ENCODE measurements at regions not wholly inside any gene's neighbourhood (a gene's known extent, or its start where the extent isn't known, plus 50 kb on each side); places are given as distances from the start of the nearest gene placed in this dataset.

GRCh38 chr5:103915081-103915480 is 352.5 kb upstream of the NUDT12 start:
- no peaks in the 10 kb centered on the region for H4K20me1 ChIP-seq (ENCODE audit: insufficient read depth, poor library complexity, severe bottlenecking)

GRCh38 chr5:103910786-103911185 is 348.2 kb upstream of the NUDT12 start:
- Histone ChIP-seq H3K9me3 (ENCODE audit: low read depth) (no peaks in the 10 kb centered on the region), H3K4me1 (ENCODE audit: insufficient read depth) (no peaks in the 10 kb centered on the region), H3K27me3 (no peaks in the 10 kb centered on the region), H3K36me3 (replicated peaks; ENCODE audit: insufficient read depth, low read depth) (no peaks in the 10 kb centered on the region), H3K79me2 (no peaks in the 10 kb centered on the region), H3K4me3 (no peak overlapping the region), H3K4me2 (no peak overlapping the region), H3K27ac (no peak overlapping the region), H4K20me1 (ENCODE audit: insufficient read depth, poor library complexity, severe bottlenecking) (no peaks in the 10 kb centered on the region), H2AFZ (no peak overlapping the region), H3K9me2 (replicated peaks; ENCODE audit: insufficient read depth) (no peaks in the 10 kb centered on the region)
- no peak for DNase-seq (ENCODE audit: low spot score)
- TF ChIP-seq EZH2 (IDR thresholded peaks at IDR 0.05; ENCODE audit: borderline replicate concordance): no peak
- TF ChIP-seq EZH2phosphoT487 (IDR thresholded peaks at IDR 0.05; ENCODE audit: low read depth, severe bottlenecking, unreplicated experiment): no peak
- no peak for TF ChIP-seq CTCF (IDR thresholded peaks at IDR 0.05; ENCODE audit: poor library complexity)
- WGBS (ENCODE audit: low lambda C conversion rate, missing lambda C conversion rate): 81% methylated on average over 2 of the region's 2 CpGs

More at GRCh38 chr5:103915081-103915480, 352.5 kb upstream of the NUDT12 start:
- Histone ChIP-seq H3K79me2 (no peaks in the 10 kb centered on the region), H3K4me3 (no peak overlapping the region), H3K9me2 (replicated peaks; ENCODE audit: insufficient read depth) (no peaks in the 10 kb centered on the region), H2AFZ (no peak overlapping the region), H3K27me3 (no peaks in the 10 kb centered on the region), H3K36me3 (replicated peaks; ENCODE audit: insufficient read depth, low read depth) (no peaks in the 10 kb centered on the region), H3K27ac (no peak overlapping the region), H3K4me2 (no peak overlapping the region), H3K9me3 (ENCODE audit: low read depth) (no peaks in the 10 kb centered on the region), H3K4me1 (ENCODE audit: insufficient read depth) (no peaks in the 10 kb centered on the region)
- DNase-seq (ENCODE audit: low spot score): no peak
- WGBS (ENCODE audit: low lambda C conversion rate, missing lambda C conversion rate): 81% methylated on average over 1 of the region's 1 CpG
- no peak for TF ChIP-seq EZH2 (IDR thresholded peaks at IDR 0.05; ENCODE audit: borderline replicate concordance)
- TF ChIP-seq CTCF (IDR thresholded peaks at IDR 0.05; ENCODE audit: poor library complexity): no peak
- TF ChIP-seq EZH2phosphoT487 (IDR thresholded peaks at IDR 0.05; ENCODE audit: low read depth, severe bottlenecking, unreplicated experiment): no peak

GRCh38 chr5:103910011-103910410 is 347.4 kb upstream of the NUDT12 start:
- Histone ChIP-seq H3K36me3 (replicated peaks; ENCODE audit: insufficient read depth, low read depth) (no peaks in the 10 kb centered on the region), H3K9me2 (replicated peaks; ENCODE audit: insufficient read depth) (no peaks in the 10 kb centered on the region), H3K27me3 (no peaks in the 10 kb centered on the region), H3K4me1 (ENCODE audit: insufficient read depth) (no peaks in the 10 kb centered on the region), H3K79me2 (no peaks in the 10 kb centered on the region), H3K9me3 (ENCODE audit: low read depth) (no peaks in the 10 kb centered on the region), H3K4me2 (no peak overlapping the region), H4K20me1 (ENCODE audit: insufficient read depth, poor library complexity, severe bottlenecking) (no peaks in the 10 kb centered on the region), H3K27ac (no peak overlapping the region), H2AFZ (no peak overlapping the region), H3K4me3 (no peak overlapping the region)
- DNase-seq (ENCODE audit: low spot score): no peak
- WGBS (ENCODE audit: low lambda C conversion rate, missing lambda C conversion rate): 79% methylated on average over 2 of the region's 2 CpGs
- TF ChIP-seq EZH2phosphoT487 (IDR thresholded peaks at IDR 0.05; ENCODE audit: low read depth, severe bottlenecking, unreplicated experiment): no peak

GRCh38 chr5:103909391-103909790 is 346.8 kb upstream of the NUDT12 start:
- H3K79me2 ChIP-seq: no peaks in the 10 kb centered on the region
- no peak for DNase-seq (ENCODE audit: low spot score)
- TF ChIP-seq EZH2 (IDR thresholded peaks at IDR 0.05; ENCODE audit: borderline replicate concordance): no peak
- no peak for TF ChIP-seq EZH2phosphoT487 (IDR thresholded peaks at IDR 0.05; ENCODE audit: low read depth, severe bottlenecking, unreplicated experiment)
- TF ChIP-seq CTCF (IDR thresholded peaks at IDR 0.05; ENCODE audit: poor library complexity): no peak
- no peaks in the 10 kb centered on the region for H3K9me2 ChIP-seq (replicated peaks; ENCODE audit: insufficient read depth)
- H4K20me1 ChIP-seq (ENCODE audit: insufficient read depth, poor library complexity, severe bottlenecking): no peaks in the 10 kb centered on the region
- no peaks in the 10 kb centered on the region for H3K9me3 ChIP-seq (ENCODE audit: low read depth)
- H3K4me3 ChIP-seq: no peak overlapping the region
- no peaks in the 10 kb centered on the region for H3K4me1 ChIP-seq (ENCODE audit: insufficient read depth)
- no peak overlapping the region for H2AFZ ChIP-seq
- H3K27ac ChIP-seq: no peak overlapping the region
- 89% methylated on average over 3 of the region's 3 CpGs for WGBS (ENCODE audit: low lambda C conversion rate, missing lambda C conversion rate)
- no peaks in the 10 kb centered on the region for H3K27me3 ChIP-seq
- no peak overlapping the region for H3K4me2 ChIP-seq
- no peaks in the 10 kb centered on the region for H3K36me3 ChIP-seq (replicated peaks; ENCODE audit: insufficient read depth, low read depth)
